ENCODE measurements at regions not wholly inside any gene's neighbourhood (a gene's known extent, or its start where the extent isn't known, plus 50 kb on each side); places are given as distances from the start of the nearest gene placed in this dataset.

- TF ChIP-seq, protein P1, sequence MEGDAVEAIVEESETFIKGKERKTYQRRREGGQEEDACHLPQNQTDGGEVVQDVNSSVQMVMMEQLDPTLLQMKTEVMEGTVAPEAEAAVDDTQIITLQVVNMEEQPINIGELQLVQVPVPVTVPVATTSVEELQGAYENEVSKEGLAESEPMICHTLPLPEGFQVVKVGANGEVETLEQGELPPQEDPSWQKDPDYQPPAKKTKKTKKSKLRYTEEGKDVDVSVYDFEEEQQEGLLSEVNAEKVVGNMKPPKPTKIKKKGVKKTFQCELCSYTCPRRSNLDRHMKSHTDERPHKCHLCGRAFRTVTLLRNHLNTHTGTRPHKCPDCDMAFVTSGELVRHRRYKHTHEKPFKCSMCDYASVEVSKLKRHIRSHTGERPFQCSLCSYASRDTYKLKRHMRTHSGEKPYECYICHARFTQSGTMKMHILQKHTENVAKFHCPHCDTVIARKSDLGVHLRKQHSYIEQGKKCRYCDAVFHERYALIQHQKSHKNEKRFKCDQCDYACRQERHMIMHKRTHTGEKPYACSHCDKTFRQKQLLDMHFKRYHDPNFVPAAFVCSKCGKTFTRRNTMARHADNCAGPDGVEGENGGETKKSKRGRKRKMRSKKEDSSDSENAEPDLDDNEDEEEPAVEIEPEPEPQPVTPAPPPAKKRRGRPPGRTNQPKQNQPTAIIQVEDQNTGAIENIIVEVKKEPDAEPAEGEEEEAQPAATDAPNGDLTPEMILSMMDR (IDR thresholded peaks at IDR 0.05; ENCODE audit: insufficient read depth, low read length, poor library complexity, severe bottlenecking) = no peak
- TF ChIP-seq EZH2phosphoT487 (conservative IDR thresholded peaks at IDR 0.05; ENCODE audit: low read length) = no peak
These were observed 624.2 kb downstream of the MTRR start for GRCh38 chr5:8493176-8493575.
